A673 (cell line): ENCODE measurements at regions not wholly inside any gene's neighbourhood (a gene's known extent, or its start where the extent isn't known, plus 50 kb on each side); places are given as distances from the start of the nearest gene placed in this dataset.

Source experiments
- CTCF ChIP-seq: fragments of 300-800, 200-600 bp; sonication (generic); conservative IDR thresholded peaks from 2 replicates; pipeline ENCODE4 v1.5.1; 2017; ENCODE audit warnings: low read depth, mild to moderate bottlenecking, antibody characterized with exemption, low read length, moderate library complexity, mixed read lengths
- EZH2 ChIP-seq: fragments of 200-600 bp; sonication (generic); IDR thresholded peaks from 2 replicates; pipeline ENCODE4 v1.6.1; 2017; ENCODE audit warnings: borderline replicate concordance, low read depth, mild to moderate bottlenecking, mixed read lengths, antibody characterized with exemption, low read length; ENCODE audit not compliant: poor library complexity, severe bottlenecking

GRCh38 chr13:80515296-80515695 lies 174.4 kb upstream of the SPRY2 start:
- TF ChIP-seq CTCF (no peak), EZH2 (no peak)
